ENCODE measurements at regions not wholly inside any gene's neighbourhood (a gene's known extent, or its start where the extent isn't known, plus 50 kb on each side); places are given as distances from the start of the nearest gene placed in this dataset.

DNA sequence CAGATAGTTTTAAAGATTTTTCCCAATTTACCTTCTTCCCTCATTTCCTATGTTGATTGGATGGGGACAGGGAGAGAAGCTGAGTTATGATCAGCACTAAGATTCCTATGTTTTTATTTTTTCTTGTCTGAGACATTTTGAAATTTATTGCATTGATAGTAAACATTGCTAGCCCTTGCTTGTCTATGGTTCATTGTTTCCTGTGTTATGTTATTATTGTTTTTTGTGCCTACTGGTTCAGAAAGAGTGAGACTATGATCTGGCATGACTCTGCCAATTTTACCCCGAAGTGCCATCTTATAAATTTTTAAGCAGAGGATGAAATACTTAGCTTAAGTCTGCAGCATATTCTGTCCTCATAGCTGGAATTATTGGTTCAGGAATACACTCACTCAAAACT, 478.5 kb downstream of the MBD2 start:
- TF ChIP-seq, protein P1, sequence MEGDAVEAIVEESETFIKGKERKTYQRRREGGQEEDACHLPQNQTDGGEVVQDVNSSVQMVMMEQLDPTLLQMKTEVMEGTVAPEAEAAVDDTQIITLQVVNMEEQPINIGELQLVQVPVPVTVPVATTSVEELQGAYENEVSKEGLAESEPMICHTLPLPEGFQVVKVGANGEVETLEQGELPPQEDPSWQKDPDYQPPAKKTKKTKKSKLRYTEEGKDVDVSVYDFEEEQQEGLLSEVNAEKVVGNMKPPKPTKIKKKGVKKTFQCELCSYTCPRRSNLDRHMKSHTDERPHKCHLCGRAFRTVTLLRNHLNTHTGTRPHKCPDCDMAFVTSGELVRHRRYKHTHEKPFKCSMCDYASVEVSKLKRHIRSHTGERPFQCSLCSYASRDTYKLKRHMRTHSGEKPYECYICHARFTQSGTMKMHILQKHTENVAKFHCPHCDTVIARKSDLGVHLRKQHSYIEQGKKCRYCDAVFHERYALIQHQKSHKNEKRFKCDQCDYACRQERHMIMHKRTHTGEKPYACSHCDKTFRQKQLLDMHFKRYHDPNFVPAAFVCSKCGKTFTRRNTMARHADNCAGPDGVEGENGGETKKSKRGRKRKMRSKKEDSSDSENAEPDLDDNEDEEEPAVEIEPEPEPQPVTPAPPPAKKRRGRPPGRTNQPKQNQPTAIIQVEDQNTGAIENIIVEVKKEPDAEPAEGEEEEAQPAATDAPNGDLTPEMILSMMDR (IDR thresholded peaks at IDR 0.05) = no peak
- TF ChIP-seq POLR2A (IDR thresholded peaks at IDR 0.05) (no peak), EP300 (IDR thresholded peaks at IDR 0.05) (no peak)
